Muscle of back (tissue), 3 donors: ENCODE measurements at regions not wholly inside any gene's neighbourhood (a gene's known extent, or its start where the extent isn't known, plus 50 kb on each side); places are given as distances from the start of the nearest gene placed in this dataset.
A peak's percentile ranks its signal among the peaks of the same experiment; 100 is the strongest.

Experiments used
- DNase-seq, 3 donors: peaks; one replicate each; pipeline versions ENCODE4 v3.0.0 to v3.0.0-alpha.2; 2013

- no peak for DNase-seq
These were observed 617.4 kb upstream of the CDH4 start for GRCh38 chr20:60634491-60635172.

- no peak for DNase-seq
These were observed 615.6 kb upstream of the CDH4 start for GRCh38 chr20:60636417-60636816.

DNA sequence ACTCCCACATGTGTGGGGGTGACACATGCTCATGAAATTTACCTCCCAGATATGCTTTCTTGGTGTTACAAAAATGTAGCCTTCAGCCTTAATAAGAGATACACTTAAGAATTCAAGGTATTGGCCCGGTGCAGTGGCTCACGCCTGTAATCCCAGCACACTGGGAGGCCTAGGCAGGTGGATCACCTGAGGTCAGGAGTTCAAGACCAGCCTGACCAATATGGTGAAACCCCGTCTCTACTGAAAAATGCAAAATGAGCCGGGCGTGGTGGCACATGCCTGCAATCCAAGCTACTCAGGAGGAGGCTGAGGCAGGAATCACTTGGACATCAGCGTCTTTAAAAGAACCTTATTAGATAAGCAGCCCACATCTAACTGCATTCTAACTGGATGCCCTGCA lies 614.3 kb upstream of the CDH4 start:
- no peak for DNase-seq

DNA sequence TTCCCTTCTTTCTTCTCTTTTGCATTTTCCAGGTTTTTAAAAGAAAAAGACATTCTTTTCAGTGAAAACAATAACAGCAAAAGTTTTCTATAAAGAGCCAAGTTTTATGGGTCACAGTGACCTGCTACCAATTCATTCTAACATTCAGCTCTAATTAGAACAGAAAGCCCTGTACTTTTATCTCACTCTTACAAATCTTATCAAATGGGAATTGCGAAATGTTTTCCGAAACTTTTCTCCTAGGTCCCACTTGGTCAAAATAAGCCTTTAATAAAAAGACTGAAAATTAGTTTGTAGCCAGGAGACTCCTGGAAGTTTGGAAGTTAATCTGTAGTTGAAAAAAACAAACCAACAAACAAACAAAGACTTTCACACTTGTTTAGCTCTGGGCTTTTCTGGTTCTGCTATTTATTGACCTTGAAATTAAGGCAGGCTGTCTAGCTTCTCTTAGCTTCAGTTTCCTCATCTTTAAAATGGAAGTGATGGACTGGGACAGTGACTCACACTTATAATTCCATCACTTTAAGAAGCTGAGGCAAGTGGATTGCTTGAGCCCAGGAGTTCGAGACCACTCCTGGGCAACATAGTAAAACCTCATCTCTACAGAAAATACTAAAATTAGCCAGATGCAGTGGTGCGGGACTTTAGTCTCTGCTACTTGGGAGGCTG lies 613.5 kb upstream of the CDH4 start:
- no peak for DNase-seq

GRCh38 chr20:60641879-60642447 lies 610.1 kb upstream of the CDH4 start:
- DNase-seq: no peak

- DNase-seq: no peak
These were observed 609.5 kb upstream of the CDH4 start for GRCh38 chr20:60642541-60642940.

GRCh38 chr20:60648556-60648955 lies 603.5 kb upstream of the CDH4 start:
- no peak for DNase-seq

GRCh38 chr20:60649541-60649940 lies 602.5 kb upstream of the CDH4 start:
- no peak for DNase-seq

DNA sequence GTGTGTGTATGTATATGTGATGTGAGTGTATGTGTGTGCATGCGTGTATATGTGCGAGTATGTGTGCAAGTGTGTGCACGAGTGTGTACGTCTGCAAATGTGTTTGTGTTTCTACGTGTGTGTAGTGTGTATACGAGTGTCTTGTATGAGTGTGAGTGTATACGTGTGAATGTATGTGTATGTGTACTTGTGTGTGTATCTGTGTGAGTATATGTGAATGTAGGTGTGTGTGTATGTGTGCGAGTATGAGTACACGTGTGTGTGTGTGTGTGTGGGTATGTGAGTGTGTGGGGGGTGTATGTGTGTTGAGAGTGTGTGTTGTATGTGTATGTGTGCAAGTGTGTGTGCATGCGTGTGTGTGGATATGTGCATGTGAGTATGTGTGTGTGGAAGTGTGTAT lies 602.0 kb upstream of the CDH4 start:
- DNase-seq: no peak

- no peak for DNase-seq
These were observed 600.0 kb upstream of the CDH4 start for GRCh38 chr20:60652046-60652445.

DNA sequence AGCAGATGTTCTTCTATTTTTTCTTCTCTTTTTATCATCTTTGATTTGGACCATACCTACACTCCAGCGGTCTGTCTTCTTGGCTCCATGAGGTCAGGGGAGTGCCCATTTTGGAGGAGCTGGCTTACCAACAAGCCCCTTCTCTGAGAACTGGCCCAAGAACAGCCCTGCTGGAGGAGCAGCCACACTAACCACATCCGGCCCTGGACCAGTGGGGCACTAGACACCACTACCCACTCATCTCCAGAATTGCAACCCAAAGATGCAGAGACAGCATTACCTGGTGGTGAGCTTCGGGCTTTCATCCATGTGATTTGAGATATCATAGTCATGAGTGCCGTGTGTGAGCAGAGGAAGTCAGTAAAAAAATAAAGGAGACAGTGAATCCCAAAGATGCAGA lies 599.4 kb upstream of the CDH4 start:
- DNase-seq: no peak

DNA sequence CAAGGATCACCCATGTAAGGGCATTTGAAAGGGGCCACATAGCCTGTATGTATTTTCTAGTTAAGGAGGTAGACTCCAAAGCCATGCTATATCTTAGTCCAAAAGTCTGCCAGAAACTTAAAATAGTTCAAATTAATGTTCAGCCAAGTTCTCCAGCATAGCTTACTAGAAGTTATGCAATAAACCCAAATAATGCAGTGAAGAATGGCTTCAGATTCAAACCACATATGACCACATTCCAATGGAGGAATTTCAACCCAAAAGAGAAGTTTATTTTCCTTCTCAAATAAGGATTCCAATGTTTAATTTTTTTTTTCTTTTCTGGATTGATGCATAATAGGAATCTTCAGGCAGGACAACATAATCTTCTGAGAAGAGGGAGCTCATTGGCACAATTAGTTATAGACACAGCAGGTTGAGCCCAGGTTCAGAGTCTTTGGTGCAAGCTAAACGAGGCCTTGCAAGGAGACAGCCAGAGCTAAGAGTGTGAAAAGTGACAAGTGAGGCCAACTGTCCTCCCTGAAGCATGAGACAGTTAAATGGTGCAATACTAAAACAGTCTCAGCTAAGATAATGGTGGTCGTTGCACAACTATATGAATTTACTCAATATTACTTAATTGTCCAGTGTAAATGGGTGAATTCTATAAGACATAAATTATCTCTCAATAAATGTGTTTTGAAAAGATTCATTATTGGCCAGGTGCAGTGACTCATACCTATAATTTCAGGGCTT lies 598.8 kb upstream of the CDH4 start:
- DNase-seq: peak; percentile 3 to 58 (median 14)

GRCh38 chr20:60658681-60659080 lies 593.4 kb upstream of the CDH4 start:
- DNase-seq: no peak

- DNase-seq: no peak
These were observed 592.8 kb upstream of the CDH4 start for GRCh38 chr20:60659240-60659639.

GRCh38 chr20:60662307-60662706 lies 589.8 kb upstream of the CDH4 start:
- no peak for DNase-seq

- no peak for DNase-seq
These were observed 588.0 kb upstream of the CDH4 start for GRCh38 chr20:60664106-60664505.

GRCh38 chr20:60667641-60668040 lies 584.4 kb upstream of the CDH4 start:
- no peak for DNase-seq

- DNase-seq: peak in 2 of 3 donors; percentile 16 to 50
These were observed 582.9 kb upstream of the CDH4 start for GRCh38 chr20:60669211-60669610.

- DNase-seq: no peak
These were observed 576.0 kb upstream of the CDH4 start for GRCh38 chr20:60676011-60676410.

DNA sequence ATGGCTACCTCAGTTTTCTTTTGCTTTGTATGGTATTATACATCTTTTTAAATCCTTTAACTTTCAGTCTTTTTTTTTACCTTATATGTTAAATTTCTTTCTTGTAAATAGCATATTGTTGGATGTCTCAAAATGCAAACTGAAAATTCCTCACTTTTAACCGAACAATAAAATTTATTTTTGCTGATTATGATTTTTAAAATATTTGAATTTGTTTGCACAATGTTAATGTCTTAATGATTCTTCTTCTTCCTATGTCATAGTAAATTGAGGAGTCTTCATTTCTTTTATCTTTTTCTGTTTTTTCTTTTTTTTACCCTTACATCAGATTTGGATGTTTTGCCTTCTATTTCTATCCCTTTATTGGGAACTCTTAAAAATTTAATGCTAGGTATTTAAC lies 574.2 kb upstream of the CDH4 start:
- DNase-seq: no peak

- no peak for DNase-seq
These were observed 571.5 kb upstream of the CDH4 start for GRCh38 chr20:60680554-60680953.

GRCh38 chr20:60687213-60687612 lies 564.8 kb upstream of the CDH4 start:
- DNase-seq: no peak

GRCh38 chr20:60690771-60691170 lies 561.3 kb upstream of the CDH4 start:
- DNase-seq: no peak
